ENCODE measurements at regions not wholly inside any gene's neighbourhood (a gene's known extent, or its start where the extent isn't known, plus 50 kb on each side); places are given as distances from the start of the nearest gene placed in this dataset.
"Not testable (repeated sequence)": the region's sequence is repeated elsewhere in the genome, so short reads cannot be mapped to it uniquely, and the experiment has no call there.

- DNase-seq: no peak
Measured at GRCh38 chr5:74454263-74455030, 186.1 kb downstream of the ENC1 start.

- DNase-seq: no peak
Measured at GRCh38 chr5:74452856-74453255, 187.7 kb downstream of the ENC1 start.

GRCh38 chr5:74450095-74450494 is 190.4 kb downstream of the ENC1 start:
- no peak for DNase-seq

- no peak for DNase-seq
Measured at GRCh38 chr5:74446725-74447241, 193.7 kb downstream of the ENC1 start.

- DNase-seq: no peak
Measured at GRCh38 chr5:74442466-74442865, 198.1 kb downstream of the ENC1 start.

- DNase-seq: no peak
Measured at GRCh38 chr5:74441616-74442015, 198.9 kb downstream of the ENC1 start.

- no peak for DNase-seq
Measured at GRCh38 chr5:74440341-74440740, 200.2 kb downstream of the ENC1 start.

- not testable (repeated sequence) for DNase-seq
Measured at GRCh38 chr5:74437870-74438269, 202.7 kb downstream of the ENC1 start.

- DNase-seq: no peak
Measured at GRCh38 chr5:74433896-74434829, 206.4 kb downstream of the ENC1 start.

GRCh38 chr5:74433255-74433895 is 207.2 kb downstream of the ENC1 start:
- no peak for DNase-seq

- no peak for DNase-seq
Measured at GRCh38 chr5:74432721-74433120, 207.8 kb downstream of the ENC1 start.

- no peak for DNase-seq
Measured at GRCh38 chr5:74432216-74432615, 208.3 kb downstream of the ENC1 start.

- no peak for DNase-seq
Measured at GRCh38 chr5:74431290-74431669, 209.2 kb downstream of the ENC1 start.

- DNase-seq: no peak
Measured at GRCh38 chr5:74430631-74431289, 209.8 kb downstream of the ENC1 start.

GRCh38 chr5:74429495-74429894 is 211.0 kb downstream of the ENC1 start:
- no peak for DNase-seq

- no peak for DNase-seq
Measured at GRCh38 chr5:74428876-74429275, 211.7 kb downstream of the ENC1 start.

- DNase-seq: no peak
Measured at GRCh38 chr5:74428275-74428674, 212.3 kb downstream of the ENC1 start.

- no peak for DNase-seq
Measured at GRCh38 chr5:74426506-74426905, 214.0 kb downstream of the ENC1 start.

GRCh38 chr5:74424162-74424868 is 216.2 kb downstream of the ENC1 start:
- no peak for DNase-seq

- no peak for DNase-seq
Measured at GRCh38 chr5:74423383-74423782, 217.1 kb downstream of the ENC1 start.

- no peak for DNase-seq
Measured at GRCh38 chr5:74422671-74423070, 217.9 kb downstream of the ENC1 start.

GRCh38 chr5:74422030-74422429 is 218.5 kb downstream of the ENC1 start:
- DNase-seq: no peak
